ENCODE measurements at regions not wholly inside any gene's neighbourhood (a gene's known extent, or its start where the extent isn't known, plus 50 kb on each side); places are given as distances from the start of the nearest gene placed in this dataset.

- Histone ChIP-seq H3K27ac (no peak overlapping the region), H3K27me3 (peaks cover 51% of the 10 kb centered on the region), H3K4me1 (no peaks in the 10 kb centered on the region), H3K9me3 (peaks cover 0 to 18% (median 0%) of the 10 kb centered on the region in 3 donors), H3K36me3 (no peaks in the 10 kb centered on the region), H3K4me3 (no peak overlapping the region)
- TF ChIP-seq POLR2AphosphoS5 (IDR thresholded peaks at IDR 0.05) (no peak), POLR2A (IDR thresholded peaks at IDR 0.05) (no peak), EP300 (IDR thresholded peaks at IDR 0.05) (no peak)
- TF ChIP-seq, protein P1, sequence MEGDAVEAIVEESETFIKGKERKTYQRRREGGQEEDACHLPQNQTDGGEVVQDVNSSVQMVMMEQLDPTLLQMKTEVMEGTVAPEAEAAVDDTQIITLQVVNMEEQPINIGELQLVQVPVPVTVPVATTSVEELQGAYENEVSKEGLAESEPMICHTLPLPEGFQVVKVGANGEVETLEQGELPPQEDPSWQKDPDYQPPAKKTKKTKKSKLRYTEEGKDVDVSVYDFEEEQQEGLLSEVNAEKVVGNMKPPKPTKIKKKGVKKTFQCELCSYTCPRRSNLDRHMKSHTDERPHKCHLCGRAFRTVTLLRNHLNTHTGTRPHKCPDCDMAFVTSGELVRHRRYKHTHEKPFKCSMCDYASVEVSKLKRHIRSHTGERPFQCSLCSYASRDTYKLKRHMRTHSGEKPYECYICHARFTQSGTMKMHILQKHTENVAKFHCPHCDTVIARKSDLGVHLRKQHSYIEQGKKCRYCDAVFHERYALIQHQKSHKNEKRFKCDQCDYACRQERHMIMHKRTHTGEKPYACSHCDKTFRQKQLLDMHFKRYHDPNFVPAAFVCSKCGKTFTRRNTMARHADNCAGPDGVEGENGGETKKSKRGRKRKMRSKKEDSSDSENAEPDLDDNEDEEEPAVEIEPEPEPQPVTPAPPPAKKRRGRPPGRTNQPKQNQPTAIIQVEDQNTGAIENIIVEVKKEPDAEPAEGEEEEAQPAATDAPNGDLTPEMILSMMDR (IDR thresholded peaks at IDR 0.05): no peak
- 53 to 56% methylated on average over 4 to 13 of the region's 15 CpGs for WGBS, 2 donors (ENCODE audit: low coverage in 1 of 2)
- no peak for ATAC-seq
Observed at GRCh38 chr17:74147056-74147835, 56.2 kb upstream of the RPL38 start.

GRCh38 chr17:74147966-74148365 lies 55.5 kb upstream of the RPL38 start:
- ATAC-seq: no peak
- Histone ChIP-seq H3K27ac (no peak overlapping the region), H3K27me3 (peaks cover 51% of the 10 kb centered on the region), H3K4me3 (no peak overlapping the region), H3K4me1 (no peaks in the 10 kb centered on the region), H3K36me3 (no peaks in the 10 kb centered on the region), H3K9me3 (peaks cover 0 to 11% (median 0%) of the 10 kb centered on the region in 3 donors)
- TF ChIP-seq EP300 (IDR thresholded peaks at IDR 0.05) (no peak), POLR2AphosphoS5 (IDR thresholded peaks at IDR 0.05) (no peak), POLR2A (IDR thresholded peaks at IDR 0.05) (no peak)
- TF ChIP-seq, protein P1 (IDR thresholded peaks at IDR 0.05): no peak
- WGBS, 2 donors (ENCODE audit: low coverage in 1 of 2): 42 to 70% methylated on average over 2 of the region's 4 CpGs

- no peak for ATAC-seq
- no peak overlapping the region for H3K4me3 ChIP-seq
- 84 to 90% methylated on average over 2 to 3 of the region's 4 CpGs for WGBS, 2 donors (ENCODE audit: low coverage in 1 of 2)
- H3K9me3 ChIP-seq: peaks cover 0 to 6% (median 0%) of the 10 kb centered on the region in 3 donors
- no peaks in the 10 kb centered on the region for H3K36me3 ChIP-seq
- H3K4me1 ChIP-seq: no peaks in the 10 kb centered on the region
- peaks cover 51% of the 10 kb centered on the region for H3K27me3 ChIP-seq
- no peak for TF ChIP-seq EP300 (IDR thresholded peaks at IDR 0.05)
- TF ChIP-seq POLR2A (IDR thresholded peaks at IDR 0.05): no peak
- TF ChIP-seq, protein P1 (IDR thresholded peaks at IDR 0.05): no peak
- no peak for TF ChIP-seq POLR2AphosphoS5 (IDR thresholded peaks at IDR 0.05)
- H3K27ac ChIP-seq: no peak overlapping the region
Observed at GRCh38 chr17:74148446-74148845, 55.0 kb upstream of the RPL38 start.

DNA sequence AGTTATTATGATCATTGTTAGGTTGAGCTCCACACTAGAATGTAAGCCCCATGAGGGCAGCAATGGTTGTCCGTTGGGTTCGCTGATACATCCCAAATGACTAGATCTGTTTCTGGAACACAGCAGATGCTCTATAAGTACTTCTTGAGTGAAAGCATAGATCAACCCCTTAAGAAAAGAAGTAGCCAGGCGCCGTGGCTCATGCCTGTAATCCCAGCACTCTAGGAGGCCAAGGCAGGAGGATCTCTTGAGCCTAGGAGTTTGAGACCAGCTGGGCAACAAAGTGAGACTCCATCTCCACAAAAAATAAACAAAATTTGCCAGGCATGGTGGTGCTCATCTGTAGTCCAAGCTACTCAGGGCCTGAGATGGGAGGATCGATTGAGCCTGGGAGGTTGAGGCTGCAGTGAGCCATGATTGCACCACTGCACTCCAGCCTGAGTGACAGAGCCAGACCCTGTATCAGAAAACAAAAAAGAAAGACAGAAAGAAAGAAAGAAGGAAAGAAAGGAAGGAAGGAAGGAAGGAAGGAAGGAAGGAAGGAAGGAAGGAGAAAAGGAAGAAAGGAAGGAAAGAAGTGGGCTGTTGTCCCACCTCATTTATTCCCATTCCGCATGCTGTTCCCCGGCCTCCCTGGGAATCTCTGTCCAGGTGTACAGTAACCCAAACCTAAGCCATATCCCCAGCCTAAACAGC lies 54.4 kb upstream of the RPL38 start:
- H3K27ac ChIP-seq: no peak overlapping the region
- no peaks in the 10 kb centered on the region for H3K4me1 ChIP-seq
- no peak for ATAC-seq
- no peak for TF ChIP-seq EP300 (IDR thresholded peaks at IDR 0.05)
- TF ChIP-seq POLR2AphosphoS5 (IDR thresholded peaks at IDR 0.05): no peak
- TF ChIP-seq POLR2A (IDR thresholded peaks at IDR 0.05): no peak
- TF ChIP-seq, protein P1 (IDR thresholded peaks at IDR 0.05): no peak
- H3K36me3 ChIP-seq: no peaks in the 10 kb centered on the region
- no peaks in the 10 kb centered on the region for H3K9me3 ChIP-seq
- no peak overlapping the region for H3K4me3 ChIP-seq
- H3K27me3 ChIP-seq: peaks cover 51% of the 10 kb centered on the region
- WGBS, 2 donors (ENCODE audit: low coverage in 1 of 2): 84 to 96% methylated on average over 3 to 5 of the region's 7 CpGs
